Mucosa of rectum (tissue), 2 donors: ENCODE measurements at regions not wholly inside any gene's neighbourhood (a gene's known extent, or its start where the extent isn't known, plus 50 kb on each side); places are given as distances from the start of the nearest gene placed in this dataset.
A peak's percentile ranks its signal among the peaks of the same experiment; 100 is the strongest.

Experiments used
- H3K27ac ChIP-seq, 2 donors: one replicate each; pipeline ENCODE4 v1.7.0; 2013; ENCODE audit warnings: inconsistent platforms in 2 of 2, low read depth in 2 of 2, low read length in 2 of 2
- H3K27me3 ChIP-seq, 2 donors: one replicate each; pipeline ENCODE4 v1.7.0; 2013; ENCODE audit warnings: low read length in 2 of 2; ENCODE audit not compliant: control insufficient read depth in 2 of 2, insufficient read depth in 2 of 2
- H3K36me3 ChIP-seq, 2 donors: one replicate each; pipeline ENCODE4 v1.7.0; 2013; ENCODE audit warnings: low read length in 2 of 2; ENCODE audit not compliant: control insufficient read depth in 2 of 2, insufficient read depth in 2 of 2
- H3K4me1 ChIP-seq, 2 donors: one replicate each; pipeline ENCODE4 v1.7.0; 2013; ENCODE audit warnings: low read length in 2 of 2, mild to moderate bottlenecking in 1 of 2; ENCODE audit not compliant: control insufficient read depth in 2 of 2, insufficient read depth in 2 of 2
- H3K4me3 ChIP-seq, 2 donors: one replicate each; pipeline ENCODE4 v1.7.0; 2013; ENCODE audit warnings: low read length in 2 of 2
- H3K9ac ChIP-seq, 2 donors: one replicate each; pipeline ENCODE4 v1.7.0; 2013; ENCODE audit warnings: low read length in 2 of 2, low read depth in 1 of 2, mild to moderate bottlenecking in 1 of 2
- H3K9me3 ChIP-seq, 2 donors: one replicate each; pipeline ENCODE4 v1.7.0; 2013; ENCODE audit warnings: low read length in 2 of 2; ENCODE audit not compliant: control insufficient read depth in 2 of 2
- donor health status: healthy.
- donor health status: Normal muscosa, but diverticular disease.

DNA sequence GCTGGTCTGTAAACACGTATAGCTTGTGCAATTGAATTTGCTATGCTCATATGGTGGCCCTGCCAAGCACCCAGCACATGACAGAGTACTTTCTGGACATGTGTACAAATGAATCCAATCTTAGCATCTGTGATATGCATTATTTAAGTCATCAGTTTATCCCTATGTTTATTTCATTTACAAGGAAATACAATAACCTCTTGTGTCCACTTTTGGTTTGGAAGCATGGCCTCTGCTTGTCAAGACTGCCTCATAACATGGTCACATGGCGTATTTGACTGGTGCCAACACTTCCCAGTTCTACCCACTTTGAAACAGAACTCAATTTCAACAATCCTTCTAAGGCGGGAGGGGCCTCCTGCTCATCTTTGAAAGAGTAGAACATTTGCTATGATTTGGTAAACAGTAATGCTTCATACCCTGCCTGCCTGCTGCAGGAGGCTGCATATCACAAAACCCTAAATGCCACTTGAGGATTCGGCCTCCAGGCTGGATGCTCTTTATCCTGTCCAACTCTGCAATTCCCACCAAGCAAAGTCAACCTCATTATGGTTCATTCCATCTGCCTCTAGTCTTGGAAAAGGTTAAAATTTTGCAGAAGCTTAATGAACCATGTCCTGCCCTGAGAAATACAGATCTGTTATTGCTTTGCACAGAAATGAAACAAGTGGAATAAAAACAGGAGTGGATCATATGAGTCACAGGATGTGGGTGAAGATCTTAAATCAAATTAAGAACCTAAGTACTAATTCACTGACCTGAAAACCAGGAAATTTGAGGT, 151.3 kb downstream of the CYSLTR2 start:
- Histone ChIP-seq H3K27me3 (no peaks in the 10 kb centered on the region), H3K9ac (no peak overlapping the region), H3K4me1 (no peaks in the 10 kb centered on the region), H3K36me3 (no peaks in the 10 kb centered on the region), H3K4me3 (no peak overlapping the region), H3K27ac (no peak overlapping the region), H3K9me3 (no peaks in the 10 kb centered on the region)

DNA sequence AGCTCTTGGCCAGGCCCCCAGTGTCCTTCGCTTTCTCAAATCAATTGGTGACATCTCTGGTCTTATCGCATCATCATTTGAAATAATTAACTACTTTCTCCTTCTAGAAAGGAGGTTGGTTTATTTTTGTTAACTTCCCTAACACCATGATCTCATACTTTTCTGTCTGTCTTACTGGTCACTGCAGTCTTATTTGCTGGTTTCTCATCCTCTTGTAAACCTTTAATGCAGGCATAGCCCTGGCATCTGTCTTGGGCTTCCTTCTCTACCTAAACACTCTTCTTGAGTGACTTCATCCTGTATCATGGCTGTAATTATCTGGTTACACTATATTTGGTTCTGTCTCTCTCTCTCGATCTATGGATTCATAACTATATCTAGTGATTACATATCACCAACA, 152.8 kb downstream of the CYSLTR2 start:
- no peaks in the 10 kb centered on the region for H3K9me3 ChIP-seq
- H3K4me3 ChIP-seq, result no peak overlapping the region
- no peak overlapping the region for H3K27ac ChIP-seq
- H3K4me1 ChIP-seq, result no peaks in the 10 kb centered on the region
- no peaks in the 10 kb centered on the region for H3K36me3 ChIP-seq
- no peaks in the 10 kb centered on the region for H3K27me3 ChIP-seq
- H3K9ac ChIP-seq, result no peak overlapping the region

DNA sequence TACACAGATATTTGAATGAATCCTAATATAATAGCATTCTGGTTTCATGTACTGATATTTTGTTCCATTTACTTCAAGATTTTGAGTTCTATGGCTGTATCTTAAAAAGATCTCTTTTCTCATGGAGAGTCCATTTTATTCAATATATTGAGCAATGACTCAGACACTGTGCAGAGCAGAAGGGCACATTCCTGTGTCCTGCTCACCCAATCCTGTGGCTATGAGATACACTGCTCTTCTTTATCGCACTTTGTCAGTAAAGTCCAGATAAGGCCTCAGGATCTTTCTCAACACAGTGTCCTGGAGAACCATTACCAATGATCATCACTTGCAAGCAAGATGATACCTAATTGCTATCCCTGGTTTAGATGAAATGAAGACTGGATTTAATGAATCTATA, 155.0 kb downstream of the CYSLTR2 start:
- H3K9ac ChIP-seq, result no peak overlapping the region
- no peak overlapping the region for H3K27ac ChIP-seq
- no peaks in the 10 kb centered on the region for H3K36me3 ChIP-seq
- H3K9me3 ChIP-seq, result no peaks in the 10 kb centered on the region
- no peaks in the 10 kb centered on the region for H3K27me3 ChIP-seq
- H3K4me3 ChIP-seq, result no peak overlapping the region
- H3K4me1 ChIP-seq, result no peaks in the 10 kb centered on the region

DNA sequence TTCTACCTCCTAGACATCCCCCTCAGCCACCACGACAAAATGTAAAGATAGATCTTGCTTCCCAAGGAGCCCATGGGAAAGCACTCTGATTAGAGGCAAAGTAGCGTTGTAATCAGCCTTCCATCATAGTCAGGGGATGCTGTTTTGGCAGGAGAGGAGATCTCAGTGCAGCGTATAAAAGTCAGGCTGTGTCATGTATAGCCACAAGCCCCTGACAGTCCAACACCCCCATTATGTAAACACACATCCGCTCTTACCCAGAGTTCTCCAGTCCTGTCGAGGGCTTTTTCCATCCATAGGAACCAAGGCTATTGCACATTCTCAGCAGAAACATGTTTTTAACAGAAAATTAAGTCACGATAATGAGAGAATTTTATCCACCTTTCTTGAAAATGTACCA, 156.3 kb downstream of the CYSLTR2 start:
- H3K27me3 ChIP-seq, result no peaks in the 10 kb centered on the region

DNA sequence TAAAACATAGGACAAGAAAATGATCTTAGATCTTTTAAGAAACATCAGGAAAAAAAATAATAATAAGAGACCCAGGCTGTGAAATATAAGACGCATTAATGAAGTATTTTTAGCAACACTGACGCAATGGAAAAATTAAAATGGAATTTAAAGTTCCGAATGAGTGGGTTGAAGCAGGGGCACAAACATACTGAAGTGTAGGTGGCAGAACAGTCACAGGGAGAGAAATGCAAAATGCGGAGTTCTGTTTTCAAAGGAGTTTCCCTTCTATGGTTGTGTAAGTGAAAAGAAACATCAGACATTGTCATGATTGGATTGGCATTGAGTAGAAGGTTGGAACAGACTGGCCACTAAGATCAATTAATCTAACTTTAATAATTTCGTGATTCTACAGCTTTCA, 159.8 kb downstream of the CYSLTR2 start:
- no peaks in the 10 kb centered on the region for H3K9me3 ChIP-seq
- H3K27me3 ChIP-seq, result no peaks in the 10 kb centered on the region
- no peak overlapping the region for H3K4me3 ChIP-seq
- H3K9ac ChIP-seq, result no peak overlapping the region
- no peak overlapping the region for H3K27ac ChIP-seq
- no peaks in the 10 kb centered on the region for H3K4me1 ChIP-seq
- no peaks in the 10 kb centered on the region for H3K36me3 ChIP-seq

More for the DNA sequence above, 156.3 kb downstream of the CYSLTR2 start:
- Histone ChIP-seq H3K27ac (no peak overlapping the region), H3K9ac (no peak overlapping the region), H3K36me3 (no peaks in the 10 kb centered on the region), H3K4me1 (no peaks in the 10 kb centered on the region), H3K4me3 (no peak overlapping the region), H3K9me3 (no peaks in the 10 kb centered on the region)

DNA sequence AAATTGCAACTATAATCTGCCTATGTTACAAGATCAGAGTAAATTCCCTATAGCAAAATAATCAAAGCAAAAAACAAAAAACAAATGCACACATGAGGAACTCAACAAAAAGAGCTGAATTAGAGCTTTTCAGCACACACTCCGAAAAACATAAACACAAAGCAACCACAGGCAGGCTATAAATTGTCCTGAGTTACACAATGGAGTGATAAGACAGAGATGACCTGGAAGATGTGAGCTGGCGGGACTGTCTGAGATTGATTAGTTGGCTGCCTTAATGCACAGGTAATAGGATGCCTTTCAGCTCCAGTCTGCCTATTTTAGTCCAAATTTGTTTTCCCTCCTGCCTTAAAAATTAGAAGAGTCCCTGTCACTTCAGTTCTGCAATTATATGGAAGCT, 159.0 kb upstream of the FNDC3A start:
- Histone ChIP-seq H3K9me3 (no peaks in the 10 kb centered on the region), H3K4me3 (no peak overlapping the region), H3K9ac (no peak overlapping the region), H3K27ac (no peak overlapping the region), H3K4me1 (no peaks in the 10 kb centered on the region), H3K36me3 (no peaks in the 10 kb centered on the region), H3K27me3 (no peaks in the 10 kb centered on the region)

DNA sequence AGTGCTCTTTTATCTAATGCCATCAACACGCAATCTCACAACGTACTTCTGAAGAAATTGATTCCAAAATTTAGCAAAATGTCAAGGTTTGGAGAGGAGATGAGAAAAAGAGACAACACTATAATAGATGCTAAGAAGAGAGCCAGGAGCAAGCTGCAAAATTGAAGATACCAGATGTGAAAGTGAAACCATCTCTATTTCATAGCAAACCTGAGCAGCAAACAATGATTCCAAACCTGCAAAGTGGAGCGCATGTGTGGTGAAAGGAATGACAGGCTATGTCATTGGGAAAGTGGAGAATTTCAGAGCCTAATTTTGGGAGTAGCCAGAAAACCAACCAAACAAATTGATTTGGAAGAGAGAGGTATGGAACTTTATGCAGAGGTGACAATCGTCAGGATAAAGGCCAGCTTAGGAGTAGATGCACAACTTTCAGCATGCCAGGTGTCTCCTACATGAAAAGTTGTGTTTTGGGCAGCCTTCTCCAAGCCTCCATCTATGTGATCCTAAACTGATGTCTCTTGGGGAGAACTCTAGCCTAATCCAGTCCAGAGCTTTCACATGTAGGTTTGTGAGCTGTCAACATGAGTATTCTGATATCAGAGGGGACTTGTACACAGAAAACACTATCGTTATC, 158.4 kb upstream of the FNDC3A start:
- no peaks in the 10 kb centered on the region for H3K9me3 ChIP-seq
- H3K9ac ChIP-seq, result no peak overlapping the region
- H3K27ac ChIP-seq, result no peak overlapping the region
- H3K4me1 ChIP-seq, result no peaks in the 10 kb centered on the region
- H3K27me3 ChIP-seq, result no peaks in the 10 kb centered on the region
- no peaks in the 10 kb centered on the region for H3K36me3 ChIP-seq
- H3K4me3 ChIP-seq, result peak overlapping the region in 1 of 2 donors; percentile 42

DNA sequence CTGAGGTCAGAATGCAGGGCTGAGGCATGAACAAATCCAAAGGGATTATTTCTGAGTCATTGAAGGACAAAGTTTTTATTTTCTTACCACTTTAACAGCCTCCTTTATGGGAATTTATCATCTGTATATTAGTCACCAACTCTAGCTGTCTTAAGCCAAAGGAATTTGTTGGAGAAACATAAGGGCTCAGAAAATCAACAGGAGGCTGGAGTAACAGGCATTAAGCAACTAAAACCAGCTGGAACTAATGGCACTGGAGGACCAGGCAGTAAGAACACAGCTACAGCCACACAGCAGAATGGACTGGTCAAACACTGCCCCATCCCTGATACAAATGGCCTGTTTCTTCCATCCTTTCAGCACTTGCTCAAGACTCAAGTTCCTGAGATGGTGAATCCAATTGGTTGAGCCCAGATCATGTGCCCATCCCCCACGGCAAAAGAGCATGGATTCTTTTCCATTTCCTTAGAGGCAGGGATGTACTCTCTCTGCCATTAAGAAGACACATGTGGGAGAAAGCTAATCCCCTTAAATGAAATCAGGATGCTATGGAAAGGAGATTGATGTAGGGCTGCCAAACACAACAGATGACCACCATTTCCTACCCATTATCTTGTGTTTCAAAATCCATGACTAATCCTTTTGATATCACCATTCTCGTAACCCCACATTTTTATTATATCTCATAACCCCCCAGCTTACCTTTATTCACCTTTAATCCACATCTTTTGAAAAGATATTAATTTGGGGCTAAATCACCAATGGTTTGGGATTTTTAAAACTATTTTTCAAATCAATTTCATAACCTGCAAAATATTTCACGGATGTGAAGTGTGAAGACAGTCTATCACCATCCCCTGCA, 157.0 kb upstream of the FNDC3A start:
- no peaks in the 10 kb centered on the region for H3K9me3 ChIP-seq
- H3K27ac ChIP-seq, result peak overlapping the region in 1 of 2 donors; percentile 21
- H3K27me3 ChIP-seq, result no peaks in the 10 kb centered on the region
- no peak overlapping the region for H3K4me3 ChIP-seq
- no peaks in the 10 kb centered on the region for H3K4me1 ChIP-seq
- no peak overlapping the region for H3K9ac ChIP-seq
- no peaks in the 10 kb centered on the region for H3K36me3 ChIP-seq

DNA sequence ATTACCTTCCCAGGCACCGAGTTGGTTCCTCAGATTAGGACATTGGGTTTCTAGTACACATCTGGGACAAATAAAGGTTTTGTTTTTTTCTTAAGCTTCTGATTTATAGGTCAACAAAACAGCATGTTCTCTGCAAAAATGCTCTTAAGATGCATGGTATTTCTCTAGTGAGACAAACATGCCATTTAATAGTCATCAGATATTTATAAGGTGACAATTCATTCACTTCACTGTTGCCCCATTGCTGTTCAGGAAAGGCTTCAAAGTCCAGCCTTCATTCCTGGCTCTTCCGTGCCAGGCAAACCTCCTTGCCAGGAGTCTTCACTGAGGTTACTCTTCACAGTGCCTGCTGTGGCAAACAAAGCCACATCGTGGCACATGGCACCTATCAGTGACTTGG, 156.3 kb upstream of the FNDC3A start:
- Histone ChIP-seq H3K36me3 (no peaks in the 10 kb centered on the region), H3K4me3 (no peak overlapping the region), H3K27ac (no peak overlapping the region), H3K9me3 (no peaks in the 10 kb centered on the region), H3K27me3 (no peaks in the 10 kb centered on the region), H3K9ac (no peak overlapping the region), H3K4me1 (no peaks in the 10 kb centered on the region)

DNA sequence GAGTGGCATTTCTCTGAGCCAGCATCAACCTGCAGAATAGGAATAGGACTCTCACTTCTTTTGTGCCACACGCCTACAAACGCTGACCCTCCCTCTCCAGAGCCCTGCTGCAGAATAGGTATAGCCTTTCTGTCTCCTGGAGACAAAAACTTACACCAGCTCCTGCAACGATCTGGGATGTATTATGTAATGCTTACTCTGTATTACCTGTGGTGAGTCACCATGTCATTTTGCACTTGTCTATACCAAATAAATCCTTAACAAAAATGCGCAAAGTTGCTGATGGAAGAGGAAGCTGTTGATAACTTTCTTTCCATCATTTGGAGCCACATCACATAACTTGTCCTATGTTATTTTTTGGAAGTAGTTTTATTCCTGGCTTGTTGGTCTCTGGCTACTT, 155.8 kb upstream of the FNDC3A start:
- H3K36me3 ChIP-seq, result no peaks in the 10 kb centered on the region
- H3K4me3 ChIP-seq, result no peak overlapping the region
- H3K9me3 ChIP-seq, result no peaks in the 10 kb centered on the region
- H3K27ac ChIP-seq, result no peak overlapping the region
- no peaks in the 10 kb centered on the region for H3K4me1 ChIP-seq
- no peak overlapping the region for H3K9ac ChIP-seq
- H3K27me3 ChIP-seq, result no peaks in the 10 kb centered on the region
